Stimulated activated CD4-positive, alpha-beta T cell treated with anti-CD3 and anti-CD28 coated beads, Interleukin-2, amount 100 ng/mL, for 4 hours (primary cell): ENCODE measurements at regions not wholly inside any gene's neighbourhood (a gene's known extent, or its start where the extent isn't known, plus 50 kb on each side); places are given as distances from the start of the nearest gene placed in this dataset.

Source experiments
- DNase-seq: peaks from one replicate; pipeline ENCODE4 v3.0.0-alpha.2; 2020; ENCODE audit warnings: low read depth

- DNase-seq = no peak
Measured at GRCh38 chr12:68559246-68559645, 51.5 kb upstream of the RAP1B start.

GRCh38 chr12:68559984-68560850 is 50.5 kb upstream of the RAP1B start:
- no peak for DNase-seq

- no peak for DNase-seq
Measured at GRCh38 chr12:68560851-68561422, 49.8 kb upstream of the RAP1B start.
